ENCODE measurements at regions not wholly inside any gene's neighbourhood (a gene's known extent, or its start where the extent isn't known, plus 50 kb on each side); places are given as distances from the start of the nearest gene placed in this dataset.
"Not testable (repeated sequence)": the region's sequence is repeated elsewhere in the genome, so short reads cannot be mapped to it uniquely, and the experiment has no call there.

GRCh38 chr5:118478852-118479251 is 509.5 kb downstream of the DTWD2 start:
- no peak for ATAC-seq (ENCODE audit: insufficient number of reproducible peaks, low FRiP score, low read depth)
- Histone ChIP-seq H3K36me3 (no peaks in the 10 kb centered on the region), H3K9me3 (no peaks in the 10 kb centered on the region), H3K27ac (no peak overlapping the region), H3K4me1 (ENCODE audit: control insufficient read depth in 1 of 2, low read depth in 2 of 2) (no peaks in the 10 kb centered on the region), H3K27me3 (replicated peaks; ENCODE audit: insufficient read depth) (no peaks in the 10 kb centered on the region), H3K4me3 (no peak overlapping the region)
- no peak for DNase-seq (ENCODE audit: low spot score)
- no peak for TF ChIP-seq CTCF (IDR thresholded peaks at IDR 0.05)

GRCh38 chr5:118468085-118468484 is 520.3 kb downstream of the DTWD2 start:
- ATAC-seq (ENCODE audit: insufficient number of reproducible peaks, low FRiP score, low read depth), result no peak
- no peak for TF ChIP-seq CTCF (IDR thresholded peaks at IDR 0.05)
- no peaks in the 10 kb centered on the region for H3K36me3 ChIP-seq
- no peak overlapping the region for H3K4me3 ChIP-seq
- no peaks in the 10 kb centered on the region for H3K9me3 ChIP-seq
- H3K27me3 ChIP-seq (replicated peaks; ENCODE audit: insufficient read depth), result no peaks in the 10 kb centered on the region
- H3K4me1 ChIP-seq (ENCODE audit: control insufficient read depth in 1 of 2, low read depth in 2 of 2), result no peaks in the 10 kb centered on the region
- no peak overlapping the region for H3K27ac ChIP-seq
- DNase-seq (ENCODE audit: low spot score), result no peak

DNA sequence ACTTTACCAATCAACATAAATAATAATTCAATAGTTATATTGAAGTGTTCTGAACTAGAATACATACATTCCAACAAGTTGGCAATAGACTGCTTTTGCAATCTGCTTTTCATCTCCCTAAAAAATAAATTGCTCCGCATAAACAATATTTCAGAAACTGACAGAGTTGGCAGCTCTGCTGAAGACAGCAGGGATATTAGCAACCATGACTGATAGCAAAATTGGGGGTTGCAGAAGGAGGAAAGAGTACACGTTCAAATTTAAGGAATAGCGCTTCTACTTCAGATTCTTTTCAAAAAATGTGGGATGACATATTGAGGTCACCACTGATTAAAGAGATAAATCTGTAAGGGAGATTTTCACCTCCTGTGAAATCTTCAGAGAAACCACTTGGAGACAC is 521.2 kb downstream of the DTWD2 start:
- TF ChIP-seq CTCF (IDR thresholded peaks at IDR 0.05), result no peak
- H3K9me3 ChIP-seq, result no peaks in the 10 kb centered on the region
- no peak overlapping the region for H3K27ac ChIP-seq
- no peaks in the 10 kb centered on the region for H3K27me3 ChIP-seq (replicated peaks; ENCODE audit: insufficient read depth)
- H3K4me3 ChIP-seq, result no peak overlapping the region
- H3K36me3 ChIP-seq, result no peaks in the 10 kb centered on the region
- DNase-seq (ENCODE audit: low spot score), result no peak
- no peaks in the 10 kb centered on the region for H3K4me1 ChIP-seq (ENCODE audit: control insufficient read depth in 1 of 2, low read depth in 2 of 2)
- ATAC-seq (ENCODE audit: insufficient number of reproducible peaks, low FRiP score, low read depth), result no peak

DNA sequence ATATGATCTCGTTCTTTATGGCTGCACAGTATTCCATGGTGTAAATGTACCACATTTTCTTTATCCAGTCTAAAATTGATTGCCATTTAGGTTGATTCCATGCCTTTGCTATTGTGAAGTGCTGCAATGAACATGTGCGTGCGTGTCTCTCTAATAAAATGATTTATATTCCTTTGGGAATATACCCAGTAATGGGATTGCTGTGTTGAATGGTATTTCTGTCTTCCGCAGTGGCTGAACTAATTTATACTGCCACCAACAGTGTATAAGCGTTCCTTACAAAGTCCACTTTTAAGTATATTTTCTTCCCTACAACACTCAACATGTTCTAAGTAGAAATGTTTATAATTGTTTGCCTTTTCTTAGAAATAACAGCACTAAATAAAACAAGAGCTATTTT is 521.9 kb downstream of the DTWD2 start:
- TF ChIP-seq CTCF (IDR thresholded peaks at IDR 0.05), result no peak
- Histone ChIP-seq H3K27me3 (replicated peaks; ENCODE audit: insufficient read depth) (no peaks in the 10 kb centered on the region), H3K9me3 (no peaks in the 10 kb centered on the region), H3K4me3 (no peak overlapping the region), H3K4me1 (ENCODE audit: control insufficient read depth in 1 of 2, low read depth in 2 of 2) (no peaks in the 10 kb centered on the region), H3K27ac (no peak overlapping the region), H3K36me3 (no peaks in the 10 kb centered on the region)
- DNase-seq (ENCODE audit: low spot score), result no peak
- ATAC-seq (ENCODE audit: insufficient number of reproducible peaks, low FRiP score, low read depth), result no peak

GRCh38 chr5:118462276-118462675 is 526.1 kb downstream of the DTWD2 start:
- H3K4me1 ChIP-seq (ENCODE audit: control insufficient read depth in 1 of 2, low read depth in 2 of 2); DNase-seq (ENCODE audit: low spot score); ATAC-seq (ENCODE audit: insufficient number of reproducible peaks, low FRiP score, low read depth); H3K9me3 ChIP-seq; H3K27ac ChIP-seq; H3K36me3 ChIP-seq; H3K4me3 ChIP-seq; H3K27me3 ChIP-seq (replicated peaks; ENCODE audit: insufficient read depth): not testable (repeated sequence)

GRCh38 chr5:118461436-118461835 is 526.9 kb downstream of the DTWD2 start:
- no peak for DNase-seq (ENCODE audit: low spot score)
- Histone ChIP-seq H3K36me3 (no peaks in the 10 kb centered on the region), H3K4me3 (no peak overlapping the region), H3K27ac (no peak overlapping the region), H3K4me1 (ENCODE audit: control insufficient read depth in 1 of 2, low read depth in 2 of 2) (no peaks in the 10 kb centered on the region), H3K9me3 (no peaks in the 10 kb centered on the region), H3K27me3 (replicated peaks; ENCODE audit: insufficient read depth) (no peaks in the 10 kb centered on the region)
- ATAC-seq (ENCODE audit: insufficient number of reproducible peaks, low FRiP score, low read depth), result no peak
- TF ChIP-seq CTCF (IDR thresholded peaks at IDR 0.05), result no peak

All from thoracic aorta (tissue), 2 donors.